Neuronal stem cell (in vitro differentiated cells): ENCODE measurements at regions not wholly inside any gene's neighbourhood (a gene's known extent, or its start where the extent isn't known, plus 50 kb on each side); places are given as distances from the start of the nearest gene placed in this dataset.

ENCODE experiments used
- DNase-seq: peaks from one replicate; pipeline ENCODE4 v3.0.0-alpha.2; 2013; ENCODE audit warnings: low spot score
- H2AFZ ChIP-seq: one replicate; pipeline ENCODE4 v1.6.1; 2013; ENCODE audit warnings: mild to moderate bottlenecking, low read length, inconsistent platforms
- H2AK5ac ChIP-seq: 2 replicates; pipeline ENCODE4 v1.6.1; 2013; ENCODE audit warnings: low read depth, mild to moderate bottlenecking, inconsistent platforms, low read length, moderate library complexity, mixed read lengths
- H2BK120ac ChIP-seq: 2 replicates; pipeline ENCODE4 v1.6.1; 2013; ENCODE audit warnings: low read depth, mild to moderate bottlenecking, inconsistent platforms, low read length, moderate library complexity, mixed read lengths
- H2BK12ac ChIP-seq: one replicate; pipeline ENCODE4 v1.6.1; 2013; ENCODE audit warnings: low read length, inconsistent platforms
- H2BK15ac ChIP-seq: 2 replicates; pipeline ENCODE4 v1.6.1; 2013; ENCODE audit warnings: mild to moderate bottlenecking, low read length, inconsistent platforms, mixed read lengths
- H2BK5ac ChIP-seq: one replicate; pipeline ENCODE4 v1.6.1; 2013; ENCODE audit warnings: inconsistent platforms, mild to moderate bottlenecking, low read length, moderate library complexity
- H3K14ac ChIP-seq: one replicate; pipeline ENCODE4 v1.6.1; 2013; ENCODE audit warnings: low read length, inconsistent platforms
- H3K18ac ChIP-seq: 2 replicates; pipeline ENCODE4 v1.6.1; 2013; ENCODE audit warnings: low read length, inconsistent platforms
- H3K23ac ChIP-seq: 2 replicates; pipeline ENCODE4 v1.6.1; 2013; ENCODE audit warnings: low read depth, mild to moderate bottlenecking, mixed read lengths, low read length, inconsistent platforms; ENCODE audit not compliant: poor library complexity
- H3K27ac ChIP-seq: replicated peaks from 3 replicates; pipeline ENCODE4 v1.5.1; 2013; ENCODE audit warnings: low read length, inconsistent platforms
- H3K27me3 ChIP-seq, 3 experiments: 2 replicates each; pipeline ENCODE4 v1.6.1; 2013; ENCODE audit warnings: low read length in 3 of 3, mild to moderate bottlenecking in 2 of 3, inconsistent platforms in 1 of 3, low read depth in 1 of 3, mixed read lengths in 1 of 3, moderate library complexity in 1 of 3; ENCODE audit not compliant: control insufficient read depth in 3 of 3, insufficient read depth in 3 of 3
- H3K36me3 ChIP-seq, 2 donors: replicated peaks in 1 of 2; 2 replicates each; pipeline ENCODE4 v1.6.1; 2013; ENCODE audit warnings: low read length in 2 of 2; ENCODE audit not compliant: control insufficient read depth in 2 of 2, insufficient read depth in 2 of 2
- H3K4ac ChIP-seq: 2 replicates; pipeline ENCODE4 v1.6.1; 2013; ENCODE audit warnings: inconsistent platforms, mild to moderate bottlenecking, low read length, moderate library complexity
- H3K4me1 ChIP-seq, 2 donors: 1 replicate in 1 of 2; 2 replicates in 1 of 2; pipeline ENCODE4 v1.6.1; 2013; ENCODE audit warnings: low read length in 2 of 2, low read depth in 1 of 2; ENCODE audit not compliant: control insufficient read depth in 2 of 2, insufficient read depth in 1 of 2
- H3K4me2 ChIP-seq: one replicate; pipeline ENCODE4 v1.6.1; 2013; ENCODE audit warnings: mild to moderate bottlenecking, low read length, inconsistent platforms; ENCODE audit not compliant: insufficient read depth, poor library complexity, severe bottlenecking
- H3K4me3 ChIP-seq, 2 donors: 2 replicates each; pipeline ENCODE4 v1.5.1; 2013; ENCODE audit warnings: low read length in 2 of 2, mild to moderate bottlenecking in 2 of 2, inconsistent platforms in 1 of 2, moderate library complexity in 1 of 2
- H3K79me1 ChIP-seq: one replicate; pipeline ENCODE4 v1.6.1; 2013; ENCODE audit warnings: low read depth, mild to moderate bottlenecking, inconsistent platforms, low read length, moderate library complexity
- H3K9ac ChIP-seq: one replicate; pipeline ENCODE4 v1.6.1; 2013; ENCODE audit warnings: mild to moderate bottlenecking, low read depth, low read length, inconsistent platforms; ENCODE audit not compliant: poor library complexity
- H3K9me3 ChIP-seq, 2 donors: replicated peaks in 1 of 2; 2 replicates each; pipeline versions ENCODE3 to v1.6.1; 2013; ENCODE audit warnings: low read length in 2 of 2, mild to moderate bottlenecking in 2 of 2, inconsistent platforms in 1 of 2, low read depth in 1 of 2, mixed read lengths in 1 of 2, moderate library complexity in 1 of 2; ENCODE audit not compliant: control insufficient read depth in 2 of 2, insufficient read depth in 1 of 2
- H4K8ac ChIP-seq: one replicate; pipeline ENCODE4 v1.6.1; 2013; ENCODE audit warnings: low read depth, mild to moderate bottlenecking, inconsistent platforms, low read length, moderate library complexity
- H4K91ac ChIP-seq: one replicate; pipeline ENCODE4 v1.6.1; 2013; ENCODE audit warnings: low read length, low read depth, mild to moderate bottlenecking, inconsistent platforms; ENCODE audit not compliant: poor library complexity
- WGBS, 2 donors: extraction: QIAGEN DNeasy Blood & Tissue Kit; methylation state at CpG; one replicate each; pipeline ENCODE4 v1.1.7; 2013; ENCODE audit warnings: missing lambda C conversion rate in 2 of 2, mixed read lengths in 1 of 2; ENCODE audit not compliant: insufficient read length in 2 of 2, insufficient replicate concordance in 1 of 2; ENCODE audit errors: extremely low coverage in 2 of 2; 5-methylcytosine and 5-hydroxymethylcytosine counted together

GRCh38 chr17:79355165-79355564 is 255.7 kb downstream of the RBFOX3 start:
- no CpG with 5 or more reads among the region's 12 CpGs for WGBS, 2 donors

DNA sequence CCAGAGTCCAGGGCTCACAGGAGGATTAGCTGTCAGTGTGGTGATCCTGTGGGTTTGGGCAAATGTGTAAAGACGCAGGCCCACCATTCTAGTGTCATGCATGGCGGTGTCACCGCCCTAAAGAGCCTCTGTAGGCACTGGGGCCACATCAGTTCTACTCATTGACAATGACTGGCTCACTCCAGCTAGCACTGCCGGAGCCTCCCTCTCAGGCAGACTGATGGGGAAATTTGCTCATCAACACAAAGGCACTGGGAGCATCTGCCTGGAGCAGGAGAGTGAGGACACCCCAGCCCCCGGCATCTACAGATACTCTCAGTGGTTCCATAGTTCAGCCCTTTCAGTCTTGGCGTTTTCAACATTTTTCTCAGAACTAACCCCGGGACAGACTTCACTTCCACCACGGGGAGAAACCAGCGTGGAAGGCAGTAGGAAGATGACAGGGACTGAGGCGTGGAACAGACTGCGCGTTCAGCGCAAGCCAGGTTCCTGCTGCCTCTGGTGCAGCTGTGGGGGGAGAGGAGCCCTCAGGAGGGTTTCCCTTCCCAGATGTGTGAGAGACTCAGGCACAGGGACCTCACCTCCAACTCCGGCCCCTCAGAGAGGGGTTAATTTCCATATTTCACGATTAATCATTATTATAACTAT is 256.6 kb downstream of the RBFOX3 start:
- H2BK12ac ChIP-seq = no peak overlapping the region
- DNase-seq = no peak
- H4K91ac ChIP-seq = no peak overlapping the region
- H3K9me3 ChIP-seq = no peaks in the 10 kb centered on the region
- WGBS, 2 donors = no CpG with 5 or more reads among the region's 15 CpGs
- no peak overlapping the region for H2BK120ac ChIP-seq
- no peak overlapping the region for H3K27ac ChIP-seq
- no peaks in the 10 kb centered on the region for H3K79me1 ChIP-seq
- H3K27me3 ChIP-seq = peaks cover 0 to 33% (median 0%) of the 10 kb centered on the region in 3 experiments
- no peak overlapping the region for H3K18ac ChIP-seq
- no peak overlapping the region for H3K23ac ChIP-seq
- no peak overlapping the region for H3K4me2 ChIP-seq
- H3K4me3 ChIP-seq = no peak overlapping the region
- H3K9ac ChIP-seq = no peak overlapping the region
- H2AFZ ChIP-seq = no peak overlapping the region
- H2AK5ac ChIP-seq = no peak overlapping the region
- no peak overlapping the region for H3K4ac ChIP-seq
- no peaks in the 10 kb centered on the region for H3K36me3 ChIP-seq
- no peak overlapping the region for H2BK15ac ChIP-seq
- H2BK5ac ChIP-seq = no peak overlapping the region
- no peak overlapping the region for H3K14ac ChIP-seq
- no peaks in the 10 kb centered on the region for H3K4me1 ChIP-seq
- no peak overlapping the region for H4K8ac ChIP-seq

More at GRCh38 chr17:79355165-79355564, 255.7 kb downstream of the RBFOX3 start:
- Histone ChIP-seq H3K18ac (no peak overlapping the region), H3K79me1 (no peaks in the 10 kb centered on the region), H3K9me3 (no peaks in the 10 kb centered on the region), H4K8ac (no peak overlapping the region), H2BK5ac (no peak overlapping the region), H4K91ac (no peak overlapping the region), H3K4me3 (no peak overlapping the region), H2AK5ac (no peak overlapping the region), H2BK15ac (no peak overlapping the region), H3K23ac (no peak overlapping the region), H3K14ac (no peak overlapping the region), H2AFZ (no peak overlapping the region), H3K27me3 (peaks cover 0 to 32% (median 0%) of the 10 kb centered on the region in 3 experiments), H2BK12ac (no peak overlapping the region), H3K4me1 (no peaks in the 10 kb centered on the region), H3K9ac (no peak overlapping the region), H3K4me2 (no peak overlapping the region), H3K4ac (no peak overlapping the region), H3K36me3 (no peaks in the 10 kb centered on the region), H3K27ac (no peak overlapping the region), H2BK120ac (no peak overlapping the region)
- DNase-seq = no peak

DNA sequence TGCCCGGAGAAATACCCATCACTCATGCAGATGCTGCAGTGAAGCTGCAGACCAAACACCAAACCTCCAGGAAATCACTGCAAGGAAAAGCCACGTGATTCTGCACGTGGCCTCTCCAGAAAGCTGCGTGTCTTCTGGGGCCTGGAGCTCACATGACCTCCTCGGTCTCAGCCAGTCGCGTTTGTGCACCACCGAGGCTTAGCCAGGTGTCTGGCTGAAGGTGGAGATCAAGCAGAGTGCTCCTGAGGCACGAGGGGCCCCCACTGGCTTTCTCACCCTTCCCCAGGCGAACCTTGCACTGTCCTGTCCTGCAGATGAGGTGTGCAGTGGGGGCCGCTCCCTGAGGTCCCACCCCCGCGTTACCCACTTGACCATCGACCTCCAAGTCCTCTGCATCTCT is 257.3 kb downstream of the RBFOX3 start:
- Histone ChIP-seq H3K27me3 (peaks cover 0 to 38% (median 0%) of the 10 kb centered on the region in 3 experiments), H2BK120ac (no peak overlapping the region), H2BK12ac (no peak overlapping the region), H4K8ac (no peak overlapping the region), H3K4me3 (no peak overlapping the region), H2BK15ac (no peak overlapping the region), H3K79me1 (no peaks in the 10 kb centered on the region), H3K27ac (no peak overlapping the region), H3K18ac (no peak overlapping the region), H3K4me1 (no peaks in the 10 kb centered on the region), H4K91ac (no peak overlapping the region), H3K4ac (no peak overlapping the region), H3K23ac (no peak overlapping the region), H2AK5ac (no peak overlapping the region), H3K36me3 (no peaks in the 10 kb centered on the region), H3K14ac (no peak overlapping the region), H3K9me3 (no peaks in the 10 kb centered on the region), H2BK5ac (no peak overlapping the region), H2AFZ (no peak overlapping the region), H3K9ac (no peak overlapping the region), H3K4me2 (no peak overlapping the region)
- WGBS, 2 donors = no CpG with 5 or more reads among the region's 14 CpGs
- DNase-seq = no peak

GRCh38 chr17:79353016-79353415 is 257.8 kb downstream of the RBFOX3 start:
- H3K27me3 ChIP-seq = peaks cover 0 to 40% (median 0%) of the 10 kb centered on the region in 3 experiments

More at GRCh38 chr17:79353016-79353415, 257.8 kb downstream of the RBFOX3 start:
- Histone ChIP-seq H2AK5ac (no peak overlapping the region), H2BK15ac (no peak overlapping the region), H3K4ac (no peak overlapping the region), H3K27ac (no peak overlapping the region), H2BK12ac (no peak overlapping the region), H3K4me3 (no peak overlapping the region), H2BK120ac (no peak overlapping the region), H4K91ac (no peak overlapping the region), H3K79me1 (no peaks in the 10 kb centered on the region), H3K4me2 (no peak overlapping the region), H3K9ac (no peak overlapping the region), H3K18ac (no peak overlapping the region), H2AFZ (no peak overlapping the region), H3K4me1 (no peaks in the 10 kb centered on the region), H3K14ac (no peak overlapping the region), H4K8ac (no peak overlapping the region), H3K23ac (no peak overlapping the region), H3K36me3 (no peaks in the 10 kb centered on the region), H2BK5ac (no peak overlapping the region), H3K9me3 (no peaks in the 10 kb centered on the region)
- DNase-seq = no peak
- no CpG with 5 or more reads among the region's 8 CpGs for WGBS, 2 donors
